Epithelial cell of esophagus (primary cell): ENCODE measurements at regions not wholly inside any gene's neighbourhood (a gene's known extent, or its start where the extent isn't known, plus 50 kb on each side); places are given as distances from the start of the nearest gene placed in this dataset.

Source experiments
- DNase-seq: peaks from one replicate; pipeline ENCODE4 v3.0.0; 2010; ENCODE audit warnings: low read depth
- H3K4me3 ChIP-seq: 2 replicates; pipeline ENCODE4 v1.5.1; 2011; ENCODE audit warnings: mild to moderate bottlenecking, low read length, control low read depth
- CTCF ChIP-seq: IDR thresholded peaks from 2 replicates; pipeline ENCODE4 v1.5.1; 2011; ENCODE audit warnings: low read depth, mild to moderate bottlenecking, low read length, control low read depth, inconsistent platforms; ENCODE audit not compliant: insufficient read depth; ENCODE audit errors: missing control alignments

GRCh38 chr2:18437909-18438308, 122.5 kb downstream of the RDH14 start:
- no peak for TF ChIP-seq CTCF
- H3K4me3 ChIP-seq, result no peak overlapping the region
- no peak for DNase-seq

GRCh38 chr2:18436503-18437005, 123.9 kb downstream of the RDH14 start:
- TF ChIP-seq CTCF, result no peak
- no peak overlapping the region for H3K4me3 ChIP-seq
- DNase-seq, result no peak

- peak; percentile 73 for DNase-seq
- no peak overlapping the region for H3K4me3 ChIP-seq
- TF ChIP-seq CTCF, result peak; percentile 64
These were observed 124.9 kb downstream of the RDH14 start for GRCh38 chr2:18435426-18436037.

- no peak for DNase-seq
- no peak for TF ChIP-seq CTCF
- no peak overlapping the region for H3K4me3 ChIP-seq
These were observed 126.6 kb downstream of the RDH14 start for GRCh38 chr2:18433872-18434271.

GRCh38 chr2:18432999-18433398, 127.5 kb downstream of the RDH14 start:
- no peak for DNase-seq
- TF ChIP-seq CTCF, result no peak

GRCh38 chr2:18430996-18431748, 129.3 kb downstream of the RDH14 start:
- DNase-seq, result no peak
- no peak overlapping the region for H3K4me3 ChIP-seq
- TF ChIP-seq CTCF, result no peak

More at GRCh38 chr2:18432999-18433398, 127.5 kb downstream of the RDH14 start:
- H3K4me3 ChIP-seq, result no peak overlapping the region
